ENCODE measurements at regions not wholly inside any gene's neighbourhood (a gene's known extent, or its start where the extent isn't known, plus 50 kb on each side); places are given as distances from the start of the nearest gene placed in this dataset.

DNA sequence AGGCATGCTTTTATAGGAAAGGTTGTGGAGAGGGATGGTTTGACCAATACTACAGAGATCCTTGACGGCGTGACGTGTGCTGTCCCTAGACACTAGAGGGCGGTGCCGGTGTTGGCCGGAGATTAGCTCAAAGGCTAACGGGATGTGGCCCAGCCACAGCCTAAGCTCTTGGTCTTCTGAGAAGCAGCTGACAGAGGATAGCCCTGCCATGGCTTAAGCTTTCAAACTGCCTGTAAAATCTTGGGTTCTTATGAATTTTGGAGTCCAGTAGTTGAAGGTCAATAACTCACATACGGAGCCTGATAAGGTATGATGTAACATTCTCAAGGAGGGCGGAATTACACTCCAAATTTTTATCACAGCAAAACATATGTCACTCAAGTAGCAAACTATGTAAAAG lies 515.7 kb upstream of the ATXN7L3B start:
- Histone ChIP-seq H2AFZ (ENCODE audit: low read length) (no peak overlapping the region), H2BK15ac (ENCODE audit: low read depth, low read length) (no peak overlapping the region), H3K27me3 (ENCODE audit: insufficient read depth, low read length) (no peaks in the 10 kb centered on the region), H3K56ac (ENCODE audit: insufficient read length, low read depth, low read length) (no peak overlapping the region), H2BK120ac (ENCODE audit: low read depth, low read length, poor library complexity, severe bottlenecking) (no peak overlapping the region), H4K91ac (ENCODE audit: insufficient read length, low read depth, low read length) (no peak overlapping the region), H3K79me2 (ENCODE audit: insufficient read depth, low read length) (no peaks in the 10 kb centered on the region), H4K5ac (ENCODE audit: insufficient read length, low read depth, low read length) (no peak overlapping the region), H3K23me2 (ENCODE audit: insufficient read length, low read depth, low read length, poor library complexity, severe bottlenecking) (no peaks in the 10 kb centered on the region), H3K4me1 (ENCODE audit: insufficient read depth, low read length) (no peaks in the 10 kb centered on the region; the same call in 1 of the 2 replicates), H2AK5ac (ENCODE audit: insufficient read length, low read length) (no peak overlapping the region), H3K27ac (ENCODE audit: insufficient read length, low read depth, low read length) (no peak overlapping the region), H4K8ac (replicated peaks; ENCODE audit: insufficient read length, low read depth, low read length) (no peak overlapping the region), H4K20me1 (ENCODE audit: control insufficient read depth, insufficient read depth, insufficient read length) (no peaks in the 10 kb centered on the region), H3K18ac (ENCODE audit: insufficient read length, low read depth, low read length) (no peak overlapping the region), H3K14ac (ENCODE audit: insufficient read depth, low read length) (no peak overlapping the region), H2BK12ac (ENCODE audit: insufficient read length, low read depth, low read length) (no peak overlapping the region), H3K4ac (ENCODE audit: low read depth, low read length) (no peak overlapping the region), H3K9ac (ENCODE audit: extremely low read depth, insufficient read length, low read length) (no peak overlapping the region), H2BK5ac (ENCODE audit: insufficient read length, low read length) (no peak overlapping the region), H3K4me2 (ENCODE audit: insufficient read depth, insufficient read length, low read length) (no peak overlapping the region), H3K23ac (ENCODE audit: insufficient read length, low read depth, low read length) (no peak overlapping the region), H3T11ph (ENCODE audit: low read length) (no peak overlapping the region), H3K79me1 (ENCODE audit: insufficient read depth, low read depth, low read length, poor library complexity, severe bottlenecking) (no peaks in the 10 kb centered on the region), H2BK20ac (ENCODE audit: low read depth, low read length, poor library complexity, severe bottlenecking) (no peak overlapping the region), H3K9me3 (ENCODE audit: control insufficient read depth, low read depth, low read length) (no peaks in the 10 kb centered on the region)
- DNase-seq = peak; percentile 90
- no peak overlapping the region; a peak in 1 of 7 replicates for H3K27ac Mint-ChIP-seq
- H3K36me3 Mint-ChIP-seq (ENCODE audit: insufficient read depth in 1 of 3, low read depth in 3 of 3) = peaks cover 0 to 1% (median 0%) of the 10 kb centered on the region in 3 experiments; a peak in 1 of 7 replicates
- no CpG with 5 or more reads among the region's 9 CpGs for WGBS (ENCODE audit: extremely low coverage, insufficient read length, low lambda C conversion rate)
- H3K27me3 Mint-ChIP-seq (ENCODE audit: low read depth) = no peaks in the 10 kb centered on the region
- peaks cover 11 to 12% of the 10 kb centered on the region in 2 experiments for H3K4me1 Mint-ChIP-seq
- TF ChIP-seq CTCF (conservative IDR thresholded peaks at IDR 0.05) = peak; percentile 83
- H3K9me3 Mint-ChIP-seq = no peaks in the 10 kb centered on the region
- H3K4me3 Mint-ChIP-seq = no peak overlapping the region

Measured in H9 (cell line).